ENCODE measurements at regions not wholly inside any gene's neighbourhood (a gene's known extent, or its start where the extent isn't known, plus 50 kb on each side); places are given as distances from the start of the nearest gene placed in this dataset.

DNA sequence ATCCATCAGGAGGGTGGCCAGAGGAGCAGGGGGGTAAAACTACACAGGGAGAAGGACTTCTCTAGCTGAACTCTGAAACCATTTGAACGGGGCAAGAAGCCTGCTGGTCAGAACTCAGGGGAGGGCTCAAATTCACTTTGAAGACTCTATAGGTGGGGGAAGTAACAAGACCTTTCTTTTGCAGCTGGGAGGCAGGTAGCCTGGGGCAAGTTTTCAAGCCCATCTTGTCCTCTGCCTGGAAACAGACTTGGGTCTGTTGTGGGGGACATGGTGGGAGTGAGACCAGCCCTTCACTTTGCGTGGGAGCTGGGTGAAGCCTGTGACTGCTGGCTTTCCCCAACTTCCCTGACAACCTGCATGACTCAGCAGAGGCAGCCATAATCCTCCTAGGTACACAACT, 312.3 kb downstream of the SPRY1 start:
- Histone ChIP-seq H3K9me3 (ENCODE audit: low read length) (no peaks in the 10 kb centered on the region), H3K4me2 (ENCODE audit: low read length) (no peak overlapping the region), H3F3A (ENCODE audit: insufficient read depth, low read length) (no peaks in the 10 kb centered on the region), H3K79me2 (ENCODE audit: insufficient read depth, low read length) (no peaks in the 10 kb centered on the region), H3K9me2 (ENCODE audit: low read depth, low read length) (no peaks in the 10 kb centered on the region), H3K36me3 (ENCODE audit: insufficient read depth, low read length) (no peaks in the 10 kb centered on the region), H2AFZ (ENCODE audit: low read length) (no peak overlapping the region), H3K9ac (ENCODE audit: low read length) (no peak overlapping the region), H3K4me3 (ENCODE audit: low read depth, low read length, poor library complexity, severe bottlenecking) (no peak overlapping the region), H3K27ac (ENCODE audit: low read depth, low read length, poor library complexity, severe bottlenecking) (no peak overlapping the region), H4K20me1 (ENCODE audit: insufficient read depth, low read length) (no peaks in the 10 kb centered on the region), H3K27me3 (ENCODE audit: insufficient read depth, low read length) (no peaks in the 10 kb centered on the region), H3K4me1 (ENCODE audit: insufficient read depth, low read length, severe bottlenecking) (no peaks in the 10 kb centered on the region)
- TF ChIP-seq CTCF (IDR thresholded peaks at IDR 0.05; ENCODE audit: low read length) = no peak
- TF ChIP-seq EZH2 (IDR thresholded peaks at IDR 0.05; ENCODE audit: borderline replicate concordance, low read length) = no peak

- no peaks in the 10 kb centered on the region for H3K27me3 ChIP-seq (ENCODE audit: insufficient read depth, low read length)
- H3K79me2 ChIP-seq (ENCODE audit: insufficient read depth, low read length) = no peaks in the 10 kb centered on the region
- no peaks in the 10 kb centered on the region for H3K36me3 ChIP-seq (ENCODE audit: insufficient read depth, low read length)
- H3K4me3 ChIP-seq (ENCODE audit: low read depth, low read length, poor library complexity, severe bottlenecking) = no peak overlapping the region
- H2AFZ ChIP-seq (ENCODE audit: low read length) = no peak overlapping the region
- no peaks in the 10 kb centered on the region for H3F3A ChIP-seq (ENCODE audit: insufficient read depth, low read length)
- H3K27ac ChIP-seq (ENCODE audit: low read depth, low read length, poor library complexity, severe bottlenecking) = no peak overlapping the region
- no peak overlapping the region for H3K4me2 ChIP-seq (ENCODE audit: low read length)
- H3K9me2 ChIP-seq (ENCODE audit: low read depth, low read length) = no peaks in the 10 kb centered on the region
- no peak overlapping the region for H3K9ac ChIP-seq (ENCODE audit: low read length)
- TF ChIP-seq EZH2 (IDR thresholded peaks at IDR 0.05; ENCODE audit: borderline replicate concordance, low read length) = no peak
- no peak for TF ChIP-seq CTCF (IDR thresholded peaks at IDR 0.05; ENCODE audit: low read length)
- H4K20me1 ChIP-seq (ENCODE audit: insufficient read depth, low read length) = no peaks in the 10 kb centered on the region
- no peaks in the 10 kb centered on the region for H3K4me1 ChIP-seq (ENCODE audit: insufficient read depth, low read length, severe bottlenecking)
- no peaks in the 10 kb centered on the region for H3K9me3 ChIP-seq (ENCODE audit: low read length)
Observed at GRCh38 chr4:123709336-123709735, 312.7 kb downstream of the SPRY1 start.

- Histone ChIP-seq H3K9me2 (ENCODE audit: low read depth, low read length) (no peaks in the 10 kb centered on the region), H3K27ac (ENCODE audit: low read depth, low read length, poor library complexity, severe bottlenecking) (no peak overlapping the region), H3K9ac (ENCODE audit: low read length) (no peak overlapping the region), H3K4me2 (ENCODE audit: low read length) (no peak overlapping the region), H3K79me2 (ENCODE audit: insufficient read depth, low read length) (no peaks in the 10 kb centered on the region), H3K4me1 (ENCODE audit: insufficient read depth, low read length, severe bottlenecking) (no peaks in the 10 kb centered on the region), H2AFZ (ENCODE audit: low read length) (no peak overlapping the region), H3K9me3 (ENCODE audit: low read length) (no peaks in the 10 kb centered on the region), H3K4me3 (ENCODE audit: low read depth, low read length, poor library complexity, severe bottlenecking) (no peak overlapping the region), H3K27me3 (ENCODE audit: insufficient read depth, low read length) (no peaks in the 10 kb centered on the region), H3K36me3 (ENCODE audit: insufficient read depth, low read length) (no peaks in the 10 kb centered on the region), H4K20me1 (ENCODE audit: insufficient read depth, low read length) (no peaks in the 10 kb centered on the region), H3F3A (ENCODE audit: insufficient read depth, low read length) (no peaks in the 10 kb centered on the region)
- no peak for TF ChIP-seq CTCF (IDR thresholded peaks at IDR 0.05; ENCODE audit: low read length)
- no peak for TF ChIP-seq EZH2 (IDR thresholded peaks at IDR 0.05; ENCODE audit: borderline replicate concordance, low read length)
Observed at GRCh38 chr4:123731035-123731434, 334.4 kb downstream of the SPRY1 start.
